Astrocyte of the cerebellum (primary cell): ENCODE measurements at regions not wholly inside any gene's neighbourhood (a gene's known extent, or its start where the extent isn't known, plus 50 kb on each side); places are given as distances from the start of the nearest gene placed in this dataset.
"Not testable (repeated sequence)": the region's sequence is repeated elsewhere in the genome, so short reads cannot be mapped to it uniquely, and the experiment has no call there.

Experiments
- DNase-seq: peaks from one replicate; pipeline ENCODE4 v3.0.0-alpha.2; 2011; ENCODE audit warnings: low read depth
- H3K4me3 ChIP-seq: 2 replicates; pipeline ENCODE4 v1.5.1; 2011; ENCODE audit warnings: mild to moderate bottlenecking, low read depth, low read length, moderate library complexity
- CTCF ChIP-seq: IDR thresholded peaks from 2 replicates; pipeline ENCODE4 v1.5.1; 2012; ENCODE audit warnings: low read length, low read depth, moderate library complexity, mild to moderate bottlenecking; ENCODE audit errors: missing control alignments
- in situ Hi-C: cut with HindIII; loops from 2 replicates; pipeline ENCODE4 v1.10.0; 2017; ENCODE audit warnings: low sequenced_read_pairs

GRCh38 chr16:22638393-22639206, 127.9 kb downstream of the NPIPB5 start:
- in situ Hi-C loops = loop anchor here (10.0 kb wide), 1 partner anchor 1404 kb away; the partner anchor contains the start of gene ANKS4B
- no peak for DNase-seq
- no peak overlapping the region for H3K4me3 ChIP-seq
- TF ChIP-seq CTCF = no peak

GRCh38 chr16:22641131-22641628, 130.5 kb downstream of the NPIPB5 start:
- TF ChIP-seq CTCF = no peak
- in situ Hi-C loops = loop anchor here (5.0 kb wide), 1 partner anchor 1074 kb away; no protein-coding TSS in a partner anchor
- no peak overlapping the region for H3K4me3 ChIP-seq
- DNase-seq = no peak

- in situ Hi-C loops = loop anchor here (5.0 kb wide), 1 partner anchor 1075 kb away; no protein-coding TSS in a partner anchor
- no peak for DNase-seq
- TF ChIP-seq CTCF = no peak
- no peak overlapping the region for H3K4me3 ChIP-seq
Observed at GRCh38 chr16:22642416-22643088, 131.9 kb downstream of the NPIPB5 start.

- in situ Hi-C loops = loop anchor here (5.0 kb wide), 1 partner anchor 1076 kb away; no protein-coding TSS in a partner anchor
- H3K4me3 ChIP-seq, DNase-seq: not testable (repeated sequence)
Observed at GRCh38 chr16:22643203-22643602, 132.5 kb downstream of the NPIPB5 start.

- no peak overlapping the region for H3K4me3 ChIP-seq
- DNase-seq = no peak
- TF ChIP-seq CTCF = no peak
- in situ Hi-C loops = loop anchor here (5.0 kb wide), 1 partner anchor 1077 kb away; no protein-coding TSS in a partner anchor
Observed at GRCh38 chr16:22643886-22644285, 133.2 kb downstream of the NPIPB5 start.

- in situ Hi-C loops = no loop called here
- no peak overlapping the region for H3K4me3 ChIP-seq
- no peak for TF ChIP-seq CTCF
- no peak for DNase-seq
Observed at GRCh38 chr16:22645868-22646267, 135.2 kb downstream of the NPIPB5 start.
